ENCODE measurements at regions not wholly inside any gene's neighbourhood (a gene's known extent, or its start where the extent isn't known, plus 50 kb on each side); places are given as distances from the start of the nearest gene placed in this dataset.
"Not testable (repeated sequence)": the region's sequence is repeated elsewhere in the genome, so short reads cannot be mapped to it uniquely, and the experiment has no call there.

DNA sequence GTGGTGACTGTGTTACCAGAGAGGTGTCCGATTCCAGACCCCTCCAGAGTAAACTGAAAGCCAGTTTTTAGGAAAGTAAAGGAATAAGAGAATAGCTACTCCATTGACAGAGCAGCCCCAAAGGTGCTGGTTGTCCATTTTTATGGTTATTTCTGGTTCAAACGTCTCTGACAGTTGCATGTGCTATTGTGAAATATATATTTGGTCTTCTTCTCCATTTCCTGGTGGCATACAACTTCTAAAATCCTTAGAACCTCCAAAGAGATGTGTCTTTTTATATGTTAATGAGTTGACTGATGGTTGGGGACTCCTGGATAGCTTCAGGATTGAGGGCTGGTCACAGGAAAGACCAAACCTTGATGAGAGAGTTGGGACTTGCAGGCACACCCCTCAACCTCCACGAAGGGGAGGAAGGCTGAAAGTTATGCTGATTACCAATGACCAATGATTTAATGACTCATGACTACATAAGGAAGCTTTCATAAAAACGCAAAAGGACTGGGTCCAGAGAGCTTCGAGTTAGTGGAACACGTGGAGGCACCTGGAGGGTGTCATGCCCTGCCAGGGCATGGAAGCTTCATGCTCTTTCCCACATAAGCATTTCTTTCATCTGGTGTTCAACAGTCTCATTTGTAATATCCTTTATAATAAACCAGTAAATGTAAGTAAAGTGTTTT lies 100.7 kb downstream of the SLC16A1 start:
- DNase-seq (ENCODE audit: extremely low spot score, unreplicated experiment), result no peak
- H3K4me1 Mint-ChIP-seq (ENCODE audit: unreplicated experiment), result peaks cover 6% of the 10 kb centered on the region
- no peak overlapping the region for H3K27ac Mint-ChIP-seq
- H3K36me3 Mint-ChIP-seq, result peaks cover 5% of the 10 kb centered on the region
- H3K27me3 Mint-ChIP-seq, result no peaks in the 10 kb centered on the region
- TF ChIP-seq CTCF (conservative IDR thresholded peaks at IDR 0.05), result no peak
- H3K4me3 Mint-ChIP-seq, result peak overlapping the region; percentile 47
- peaks cover 5% of the 10 kb centered on the region for H3K9me3 Mint-ChIP-seq

- H3K36me3 Mint-ChIP-seq; H3K27ac Mint-ChIP-seq; H3K4me3 Mint-ChIP-seq; H3K9me3 Mint-ChIP-seq; H3K27me3 Mint-ChIP-seq; H3K4me1 Mint-ChIP-seq (ENCODE audit: unreplicated experiment); DNase-seq (ENCODE audit: extremely low spot score, unreplicated experiment): not testable (repeated sequence)
Measured at GRCh38 chr1:112854368-112854984, 101.5 kb downstream of the SLC16A1 start.

- DNase-seq (ENCODE audit: extremely low spot score, unreplicated experiment); H3K27me3 Mint-ChIP-seq; H3K4me3 Mint-ChIP-seq; H3K9me3 Mint-ChIP-seq; H3K36me3 Mint-ChIP-seq; H3K4me1 Mint-ChIP-seq (ENCODE audit: unreplicated experiment); H3K27ac Mint-ChIP-seq: not testable (repeated sequence)
Measured at GRCh38 chr1:112853915-112854314, 102.1 kb downstream of the SLC16A1 start.

- DNase-seq (ENCODE audit: extremely low spot score, unreplicated experiment), result no peak
- Mint-ChIP-seq H3K4me3 (no peak overlapping the region), H3K36me3 (peaks cover 5% of the 10 kb centered on the region), H3K27ac (no peak overlapping the region), H3K4me1 (ENCODE audit: unreplicated experiment) (peaks cover 6% of the 10 kb centered on the region), H3K27me3 (no peaks in the 10 kb centered on the region), H3K9me3 (peaks cover 5% of the 10 kb centered on the region)
- no peak for TF ChIP-seq CTCF (conservative IDR thresholded peaks at IDR 0.05)
Measured at GRCh38 chr1:112852934-112853333, 103.1 kb downstream of the SLC16A1 start.

DNA sequence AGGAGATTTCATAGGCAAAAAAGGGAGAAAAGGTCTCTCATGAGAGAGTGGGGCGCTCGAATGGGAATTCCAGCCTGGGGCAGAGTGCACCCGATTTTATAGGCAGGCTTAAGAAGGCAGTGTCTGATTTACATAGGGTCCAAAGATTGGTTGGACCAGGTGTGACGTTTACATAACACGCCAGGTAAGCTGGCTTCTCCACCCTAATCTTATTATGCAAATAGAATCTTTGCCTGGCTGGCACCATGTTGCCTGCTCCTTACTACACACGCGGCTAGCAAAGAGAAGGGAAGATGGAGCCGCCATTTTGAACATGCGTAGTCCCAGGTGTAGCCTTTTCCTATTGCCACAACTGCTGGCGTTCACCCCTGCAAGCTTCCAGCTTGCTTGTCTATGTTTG lies 103.7 kb downstream of the SLC16A1 start:
- TF ChIP-seq CTCF (conservative IDR thresholded peaks at IDR 0.05), result no peak
- H3K27me3 Mint-ChIP-seq, result no peaks in the 10 kb centered on the region
- DNase-seq (ENCODE audit: extremely low spot score, unreplicated experiment), result no peak
- H3K4me1 Mint-ChIP-seq (ENCODE audit: unreplicated experiment), result peaks cover 6% of the 10 kb centered on the region
- H3K4me3 Mint-ChIP-seq, result peak overlapping the region; percentile 24
- no peak overlapping the region for H3K27ac Mint-ChIP-seq
- H3K9me3 Mint-ChIP-seq, result peaks cover 5% of the 10 kb centered on the region
- peaks cover 5% of the 10 kb centered on the region for H3K36me3 Mint-ChIP-seq

DNA sequence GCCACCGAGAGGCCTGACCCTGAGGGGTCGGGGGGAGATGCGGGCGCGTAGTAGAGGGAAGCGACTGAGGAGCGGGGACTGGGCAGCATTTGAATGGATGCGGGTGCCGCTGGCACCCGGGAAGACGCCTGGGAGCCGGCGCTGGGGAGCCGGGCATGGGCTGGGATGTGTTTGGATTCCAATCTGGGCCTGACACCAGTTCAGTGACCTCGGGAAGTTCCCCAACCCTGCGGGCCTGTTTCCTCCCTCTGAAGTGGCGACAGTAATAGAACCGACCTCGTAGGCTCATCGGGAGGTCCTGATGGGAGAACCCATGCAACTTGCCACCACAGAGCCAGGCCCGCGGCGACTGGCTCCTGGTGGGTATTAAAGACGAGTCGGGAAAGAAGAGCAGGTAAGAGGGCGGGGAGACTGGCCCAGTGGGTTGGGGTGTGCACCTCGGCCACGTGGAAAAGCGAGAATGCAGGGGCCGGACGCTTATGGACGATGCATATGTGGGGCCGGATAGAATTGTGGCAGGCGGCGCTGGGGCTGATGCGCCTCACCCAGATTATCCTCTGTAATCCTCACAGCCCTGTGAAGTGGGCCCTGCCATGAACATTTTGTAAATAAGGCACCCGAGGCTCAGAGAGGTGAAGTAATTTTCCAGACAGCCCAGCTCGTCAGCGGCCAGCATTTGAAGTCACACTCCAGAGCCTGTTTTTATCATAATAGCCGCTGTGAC lies 105.8 kb downstream of the SLC16A1 start:
- peak overlapping the region; percentile 75 for H3K27ac Mint-ChIP-seq
- H3K27me3 Mint-ChIP-seq, result no peaks in the 10 kb centered on the region
- no peak for DNase-seq (ENCODE audit: extremely low spot score, unreplicated experiment)
- H3K9me3 Mint-ChIP-seq, result peaks cover 5% of the 10 kb centered on the region
- peak overlapping the region; percentile 91 for H3K4me3 Mint-ChIP-seq
- no peak for TF ChIP-seq CTCF (conservative IDR thresholded peaks at IDR 0.05)
- H3K4me1 Mint-ChIP-seq (ENCODE audit: unreplicated experiment), result peaks cover 6% of the 10 kb centered on the region
- H3K36me3 Mint-ChIP-seq, result peaks cover 5% of the 10 kb centered on the region

All from type B pancreatic cell (in vitro differentiated cells).